ENCODE measurements at regions not wholly inside any gene's neighbourhood (a gene's known extent, or its start where the extent isn't known, plus 50 kb on each side); places are given as distances from the start of the nearest gene placed in this dataset.
A peak's percentile ranks its signal among the peaks of the same experiment; 100 is the strongest.

DNA sequence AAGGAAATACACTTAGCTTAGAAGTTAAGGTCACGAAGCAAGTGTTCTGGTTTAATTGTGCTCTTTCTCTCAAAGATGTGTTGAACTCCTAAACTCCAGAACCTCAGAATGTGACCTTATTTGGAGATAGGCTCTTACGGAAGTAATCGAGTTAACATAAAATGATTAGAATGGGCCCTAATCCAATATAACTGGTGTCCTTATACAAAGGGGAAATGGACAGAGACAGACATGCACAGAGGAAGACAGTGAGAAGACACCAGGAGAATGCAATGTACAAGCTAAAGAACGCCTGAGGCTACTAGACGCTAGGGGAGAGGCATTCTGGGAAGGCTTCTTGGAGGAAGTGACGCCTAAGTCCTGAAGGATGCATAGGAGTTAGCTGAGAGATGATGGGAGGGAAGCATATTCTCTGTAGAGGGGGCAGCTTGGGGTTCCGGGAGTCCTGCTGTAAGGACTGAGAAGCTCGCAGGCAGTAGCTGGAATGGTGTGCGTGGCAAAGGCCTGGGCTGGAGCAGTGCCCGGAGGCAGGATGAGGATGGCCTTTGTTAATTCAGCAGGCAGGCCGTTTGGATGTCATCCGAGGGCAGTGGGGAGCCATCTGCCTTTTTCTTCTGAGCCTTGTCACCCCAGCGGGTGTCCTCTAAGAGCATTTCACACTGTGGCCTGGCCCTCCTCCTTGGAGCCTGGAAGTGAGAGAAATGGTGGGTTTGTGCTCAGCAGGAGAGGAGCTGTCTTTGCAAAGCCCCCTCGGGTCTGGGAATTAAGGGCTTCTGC, 513.4 kb downstream of the SHQ1 start:
- H3K4me3 ChIP-seq (ENCODE audit: low read length in 2 of 2) = no peak overlapping the region
- H3K4me2 ChIP-seq (ENCODE audit: insufficient read depth, low read length, poor library complexity, severe bottlenecking) = no peak overlapping the region
- no peak overlapping the region for H4K8ac ChIP-seq (ENCODE audit: low read depth, low read length)
- no peak overlapping the region for H3K18ac ChIP-seq (ENCODE audit: low read length)
- H4K91ac ChIP-seq (ENCODE audit: low read depth, low read length, poor library complexity) = no peak overlapping the region
- no peak overlapping the region for H2BK15ac ChIP-seq (ENCODE audit: low read length)
- no peak overlapping the region for H2BK5ac ChIP-seq (ENCODE audit: low read length)
- H3K4ac ChIP-seq (ENCODE audit: low read length) = no peak overlapping the region
- no peak overlapping the region for H3K23ac ChIP-seq (ENCODE audit: low read depth, low read length, poor library complexity)
- H3K36me3 ChIP-seq (replicated peaks in 1 of 2; ENCODE audit: control insufficient read depth in 2 of 2, insufficient read depth in 2 of 2, low read length in 2 of 2) = no peaks in the 10 kb centered on the region
- no peaks in the 10 kb centered on the region for H3K9me3 ChIP-seq (replicated peaks in 1 of 2; ENCODE audit: control insufficient read depth in 2 of 2, insufficient read depth in 1 of 2, low read depth in 1 of 2, low read length in 2 of 2)
- H3K9ac ChIP-seq (ENCODE audit: low read depth, low read length, poor library complexity) = no peak overlapping the region
- WGBS, 2 donors (ENCODE audit: extremely low coverage in 2 of 2, insufficient read length in 2 of 2, insufficient replicate concordance in 1 of 2) = no CpG with 5 or more reads among the region's 14 CpGs
- no peak overlapping the region for H2BK120ac ChIP-seq (ENCODE audit: low read depth, low read length)
- H3K27ac ChIP-seq (replicated peaks; ENCODE audit: low read length) = no peak overlapping the region
- no peak overlapping the region for H2BK12ac ChIP-seq (ENCODE audit: low read length)
- peaks cover 2% of the 10 kb centered on the region for H3K79me1 ChIP-seq (ENCODE audit: low read depth, low read length)
- no peak overlapping the region for H3K14ac ChIP-seq (ENCODE audit: low read length)
- H2AK5ac ChIP-seq (ENCODE audit: low read depth, low read length) = no peak overlapping the region
- H3K4me1 ChIP-seq (ENCODE audit: control insufficient read depth in 2 of 2, insufficient read depth in 1 of 2, low read depth in 1 of 2, low read length in 2 of 2) = peaks cover 6 to 19% of the 10 kb centered on the region in 2 donors
- peaks cover 0 to 58% (median 0%) of the 10 kb centered on the region in 3 experiments for H3K27me3 ChIP-seq (ENCODE audit: control insufficient read depth in 3 of 3, insufficient read depth in 3 of 3, low read depth in 1 of 3, low read length in 3 of 3)
- H2AFZ ChIP-seq (ENCODE audit: low read length) = peak overlapping the region; percentile 60
- DNase-seq (ENCODE audit: low spot score) = no peak

- peaks cover 2% of the 10 kb centered on the region for H3K79me1 ChIP-seq (ENCODE audit: low read depth, low read length)
- no peak overlapping the region for H3K4ac ChIP-seq (ENCODE audit: low read length)
- no peak overlapping the region for H2AK5ac ChIP-seq (ENCODE audit: low read depth, low read length)
- no peak overlapping the region for H4K91ac ChIP-seq (ENCODE audit: low read depth, low read length, poor library complexity)
- no peak overlapping the region for H3K23ac ChIP-seq (ENCODE audit: low read depth, low read length, poor library complexity)
- no peak overlapping the region for H3K18ac ChIP-seq (ENCODE audit: low read length)
- H3K9ac ChIP-seq (ENCODE audit: low read depth, low read length, poor library complexity) = no peak overlapping the region
- no peaks in the 10 kb centered on the region for H3K36me3 ChIP-seq (replicated peaks in 1 of 2; ENCODE audit: control insufficient read depth in 2 of 2, insufficient read depth in 2 of 2, low read length in 2 of 2)
- H2BK5ac ChIP-seq (ENCODE audit: low read length) = no peak overlapping the region
- no peak for DNase-seq (ENCODE audit: low spot score)
- H3K4me3 ChIP-seq (ENCODE audit: low read length in 2 of 2) = no peak overlapping the region
- H2BK12ac ChIP-seq (ENCODE audit: low read length) = no peak overlapping the region
- H3K27me3 ChIP-seq (ENCODE audit: control insufficient read depth in 3 of 3, insufficient read depth in 3 of 3, low read depth in 1 of 3, low read length in 3 of 3) = peaks cover 0 to 69% (median 0%) of the 10 kb centered on the region in 3 experiments
- H3K9me3 ChIP-seq (replicated peaks in 1 of 2; ENCODE audit: control insufficient read depth in 2 of 2, insufficient read depth in 1 of 2, low read depth in 1 of 2, low read length in 2 of 2) = no peaks in the 10 kb centered on the region
- no peak overlapping the region for H3K4me2 ChIP-seq (ENCODE audit: insufficient read depth, low read length, poor library complexity, severe bottlenecking)
- H2BK15ac ChIP-seq (ENCODE audit: low read length) = no peak overlapping the region
- H3K27ac ChIP-seq (replicated peaks; ENCODE audit: low read length) = no peak overlapping the region
- peaks cover 14 to 16% of the 10 kb centered on the region in 2 donors for H3K4me1 ChIP-seq (ENCODE audit: control insufficient read depth in 2 of 2, insufficient read depth in 1 of 2, low read depth in 1 of 2, low read length in 2 of 2)
- H3K14ac ChIP-seq (ENCODE audit: low read length) = no peak overlapping the region
- no peak overlapping the region for H4K8ac ChIP-seq (ENCODE audit: low read depth, low read length)
- no CpG with 5 or more reads among the region's 4 CpGs for WGBS, 2 donors (ENCODE audit: extremely low coverage in 2 of 2, insufficient read length in 2 of 2, insufficient replicate concordance in 1 of 2)
- no peak overlapping the region for H2AFZ ChIP-seq (ENCODE audit: low read length)
- no peak overlapping the region for H2BK120ac ChIP-seq (ENCODE audit: low read depth, low read length)
Observed at GRCh38 chr3:72332689-72333088, 515.6 kb downstream of the SHQ1 start.

- Histone ChIP-seq H3K36me3 (replicated peaks in 1 of 2; ENCODE audit: control insufficient read depth in 2 of 2, insufficient read depth in 2 of 2, low read length in 2 of 2) (no peaks in the 10 kb centered on the region), H3K79me1 (ENCODE audit: low read depth, low read length) (no peaks in the 10 kb centered on the region), H3K14ac (ENCODE audit: low read length) (no peak overlapping the region), H2AK5ac (ENCODE audit: low read depth, low read length) (no peak overlapping the region), H2BK5ac (ENCODE audit: low read length) (no peak overlapping the region), H4K8ac (ENCODE audit: low read depth, low read length) (no peak overlapping the region), H2AFZ (ENCODE audit: low read length) (no peak overlapping the region), H3K18ac (ENCODE audit: low read length) (no peak overlapping the region), H3K23ac (ENCODE audit: low read depth, low read length, poor library complexity) (no peak overlapping the region), H2BK15ac (ENCODE audit: low read length) (no peak overlapping the region), H3K4ac (ENCODE audit: low read length) (no peak overlapping the region), H3K27me3 (ENCODE audit: control insufficient read depth in 3 of 3, insufficient read depth in 3 of 3, low read depth in 1 of 3, low read length in 3 of 3) (peaks cover 0 to 67% (median 0%) of the 10 kb centered on the region in 3 experiments), H3K4me2 (ENCODE audit: insufficient read depth, low read length, poor library complexity, severe bottlenecking) (no peak overlapping the region), H3K27ac (replicated peaks; ENCODE audit: low read length) (no peak overlapping the region), H4K91ac (ENCODE audit: low read depth, low read length, poor library complexity) (no peak overlapping the region), H2BK120ac (ENCODE audit: low read depth, low read length) (no peak overlapping the region), H3K4me1 (ENCODE audit: control insufficient read depth in 2 of 2, insufficient read depth in 1 of 2, low read depth in 1 of 2, low read length in 2 of 2) (peaks cover 12 to 14% of the 10 kb centered on the region in 2 donors), H3K9ac (ENCODE audit: low read depth, low read length, poor library complexity) (no peak overlapping the region), H2BK12ac (ENCODE audit: low read length) (no peak overlapping the region), H3K9me3 (replicated peaks in 1 of 2; ENCODE audit: control insufficient read depth in 2 of 2, insufficient read depth in 1 of 2, low read depth in 1 of 2, low read length in 2 of 2) (no peaks in the 10 kb centered on the region), H3K4me3 (ENCODE audit: low read length in 2 of 2) (no peak overlapping the region)
- WGBS, 2 donors (ENCODE audit: extremely low coverage in 2 of 2, insufficient read length in 2 of 2, insufficient replicate concordance in 1 of 2) = no CpG with 5 or more reads among the region's 5 CpGs
- no peak for DNase-seq (ENCODE audit: low spot score)
Observed at GRCh38 chr3:72332036-72332435, 516.2 kb downstream of the SHQ1 start.

DNA sequence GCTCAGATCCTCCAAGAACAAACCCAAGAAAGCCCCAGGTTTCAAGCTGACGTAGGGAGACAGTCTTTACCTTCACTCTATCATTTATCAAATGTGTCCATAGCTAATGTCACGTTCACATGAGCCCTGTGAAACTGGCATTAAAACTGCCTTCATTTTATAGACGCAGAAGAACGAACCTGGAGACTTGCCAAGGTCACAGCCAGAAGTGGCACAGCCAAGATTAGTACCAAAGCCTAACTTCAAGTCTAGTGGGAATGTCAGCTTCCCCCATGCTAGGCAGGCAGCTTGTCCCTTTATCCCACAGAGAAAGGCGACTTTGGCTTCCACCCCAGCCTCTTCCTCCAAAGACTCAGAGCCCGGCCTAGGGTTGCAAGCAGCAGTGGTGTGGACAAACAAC, 517.2 kb downstream of the SHQ1 start:
- no peak overlapping the region for H2AFZ ChIP-seq (ENCODE audit: low read length)
- no peaks in the 10 kb centered on the region for H3K36me3 ChIP-seq (replicated peaks in 1 of 2; ENCODE audit: control insufficient read depth in 2 of 2, insufficient read depth in 2 of 2, low read length in 2 of 2)
- no peak overlapping the region for H4K8ac ChIP-seq (ENCODE audit: low read depth, low read length)
- H4K91ac ChIP-seq (ENCODE audit: low read depth, low read length, poor library complexity) = no peak overlapping the region
- no peak overlapping the region for H3K4me3 ChIP-seq (ENCODE audit: low read length in 2 of 2)
- no peak overlapping the region for H3K18ac ChIP-seq (ENCODE audit: low read length)
- no peak overlapping the region for H2BK12ac ChIP-seq (ENCODE audit: low read length)
- no peak for DNase-seq (ENCODE audit: low spot score)
- peaks cover 0 to 60% (median 0%) of the 10 kb centered on the region in 3 experiments for H3K27me3 ChIP-seq (ENCODE audit: control insufficient read depth in 3 of 3, insufficient read depth in 3 of 3, low read depth in 1 of 3, low read length in 3 of 3)
- WGBS, 2 donors (ENCODE audit: extremely low coverage in 2 of 2, insufficient read length in 2 of 2, insufficient replicate concordance in 1 of 2) = no CpG with 5 or more reads among the region's 6 CpGs
- H3K27ac ChIP-seq (replicated peaks; ENCODE audit: low read length) = no peak overlapping the region
- H3K4ac ChIP-seq (ENCODE audit: low read length) = no peak overlapping the region
- peaks cover 10 to 14% of the 10 kb centered on the region in 2 donors for H3K4me1 ChIP-seq (ENCODE audit: control insufficient read depth in 2 of 2, insufficient read depth in 1 of 2, low read depth in 1 of 2, low read length in 2 of 2)
- H2BK120ac ChIP-seq (ENCODE audit: low read depth, low read length) = no peak overlapping the region
- no peak overlapping the region for H2AK5ac ChIP-seq (ENCODE audit: low read depth, low read length)
- H3K14ac ChIP-seq (ENCODE audit: low read length) = no peak overlapping the region
- no peaks in the 10 kb centered on the region for H3K9me3 ChIP-seq (replicated peaks in 1 of 2; ENCODE audit: control insufficient read depth in 2 of 2, insufficient read depth in 1 of 2, low read depth in 1 of 2, low read length in 2 of 2)
- no peak overlapping the region for H3K23ac ChIP-seq (ENCODE audit: low read depth, low read length, poor library complexity)
- no peak overlapping the region for H3K9ac ChIP-seq (ENCODE audit: low read depth, low read length, poor library complexity)
- H3K79me1 ChIP-seq (ENCODE audit: low read depth, low read length) = no peaks in the 10 kb centered on the region
- no peak overlapping the region for H2BK15ac ChIP-seq (ENCODE audit: low read length)
- no peak overlapping the region for H3K4me2 ChIP-seq (ENCODE audit: insufficient read depth, low read length, poor library complexity, severe bottlenecking)
- no peak overlapping the region for H2BK5ac ChIP-seq (ENCODE audit: low read length)

Measured in neuronal stem cell (in vitro differentiated cells).